HCT116 (cell line): ENCODE measurements at regions not wholly inside any gene's neighbourhood (a gene's known extent, or its start where the extent isn't known, plus 50 kb on each side); places are given as distances from the start of the nearest gene placed in this dataset.

ENCODE experiments used
- EZH2 ChIP-seq: fragments of 200-600 bp; sonication (generic); IDR thresholded peaks from 2 replicates; pipeline ENCODE4 v1.6.1; 2017; ENCODE audit warnings: antibody characterized with exemption, mixed run types
- EZH2phosphoT487 ChIP-seq: fragments of 200-600 bp; IDR thresholded peaks from 2 replicates; pipeline ENCODE4 v1.6.1; 2018; ENCODE audit warnings: antibody characterized with exemption, borderline replicate concordance
- POLR2A ChIP-seq: IDR thresholded peaks from 2 replicates; pipeline ENCODE4 v1.7.0; 2011; ENCODE audit warnings: borderline replicate concordance; ENCODE audit not compliant: insufficient read depth, insufficient read length; ENCODE audit errors: extremely low read depth
- POLR2AphosphoS5 ChIP-seq: IDR thresholded peaks from 2 replicates; pipeline ENCODE4 v1.6.1; 2011; ENCODE audit warnings: mild to moderate bottlenecking, low read depth, low read length, moderate library complexity
- RAD21 ChIP-seq: IDR thresholded peaks from 2 replicates; pipeline ENCODE4 v1.6.1; 2012; ENCODE audit warnings: low read depth, mild to moderate bottlenecking
- SIN3A ChIP-seq: IDR thresholded peaks from 2 replicates; pipeline ENCODE4 v1.6.1; 2012; ENCODE audit warnings: low read depth
- SP1 ChIP-seq: IDR thresholded peaks from 2 replicates; pipeline ENCODE4 v1.6.1; 2012; ENCODE audit warnings: low read depth
- TCF7L2 ChIP-seq: IDR thresholded peaks from 2 replicates; pipeline ENCODE4 v1.7.0; 2011; ENCODE audit warnings: borderline replicate concordance, inconsistent platforms; ENCODE audit not compliant: insufficient read depth, insufficient read length; ENCODE audit errors: extremely low read depth
- ZNF274 ChIP-seq: fragments of 200-500 bp; sonication (Bioruptor generic); IDR thresholded peaks from 2 replicates; pipeline ENCODE4 v1.6.1; 2014; ENCODE audit warnings: mild to moderate bottlenecking, low read depth, low read length, inconsistent platforms
- TF ChIP-seq, protein P1 (sequence below), 3 experiments: fragments of 200-600 bp in 1 of 3; sonication (generic) in 1 of 3; IDR thresholded peaks in 2 of 3; conservative IDR thresholded peaks in 1 of 3; 2 replicates each; pipeline ENCODE4 v1.5.1; 2012 to 2017; ENCODE audit warnings: low read depth in 2 of 3, low read length in 2 of 3, antibody characterized with exemption in 1 of 3, borderline replicate concordance in 1 of 3, control low read depth in 1 of 3, mild to moderate bottlenecking in 1 of 3, mixed read lengths in 1 of 3, mixed run types in 1 of 3, moderate library complexity in 1 of 3; ENCODE audit not compliant: insufficient read depth in 1 of 3
- TF ChIP-seq, protein P2 (sequence below): IDR thresholded peaks from 2 replicates; pipeline ENCODE4 v1.6.1; 2012

DNA sequence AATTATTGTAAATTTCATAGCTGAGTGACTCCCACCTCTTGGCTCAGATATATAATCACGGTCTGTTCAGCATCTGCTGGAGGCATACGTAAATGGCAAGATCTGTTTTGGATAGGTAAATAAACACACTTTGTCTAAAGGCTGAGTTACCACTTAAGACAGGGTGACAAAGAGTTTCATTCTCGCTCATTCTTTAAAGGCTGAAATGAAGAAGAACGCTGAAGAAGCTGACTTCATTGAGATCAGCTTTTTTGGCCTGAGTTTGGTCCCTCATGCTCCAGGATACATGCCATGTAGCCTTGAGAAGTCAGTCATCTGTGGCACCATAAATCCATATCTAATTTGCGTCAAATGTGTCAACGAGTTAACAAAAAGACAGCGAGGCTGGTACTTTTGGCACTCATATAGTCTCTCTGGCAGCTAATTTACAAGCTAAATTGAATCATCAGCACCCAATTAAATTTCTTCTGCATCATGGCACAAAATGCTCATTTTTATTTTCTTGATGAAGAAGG is 309.9 kb downstream of the GPAM start:
- TF ChIP-seq TCF7L2: no peak
- TF ChIP-seq, protein P1, sequence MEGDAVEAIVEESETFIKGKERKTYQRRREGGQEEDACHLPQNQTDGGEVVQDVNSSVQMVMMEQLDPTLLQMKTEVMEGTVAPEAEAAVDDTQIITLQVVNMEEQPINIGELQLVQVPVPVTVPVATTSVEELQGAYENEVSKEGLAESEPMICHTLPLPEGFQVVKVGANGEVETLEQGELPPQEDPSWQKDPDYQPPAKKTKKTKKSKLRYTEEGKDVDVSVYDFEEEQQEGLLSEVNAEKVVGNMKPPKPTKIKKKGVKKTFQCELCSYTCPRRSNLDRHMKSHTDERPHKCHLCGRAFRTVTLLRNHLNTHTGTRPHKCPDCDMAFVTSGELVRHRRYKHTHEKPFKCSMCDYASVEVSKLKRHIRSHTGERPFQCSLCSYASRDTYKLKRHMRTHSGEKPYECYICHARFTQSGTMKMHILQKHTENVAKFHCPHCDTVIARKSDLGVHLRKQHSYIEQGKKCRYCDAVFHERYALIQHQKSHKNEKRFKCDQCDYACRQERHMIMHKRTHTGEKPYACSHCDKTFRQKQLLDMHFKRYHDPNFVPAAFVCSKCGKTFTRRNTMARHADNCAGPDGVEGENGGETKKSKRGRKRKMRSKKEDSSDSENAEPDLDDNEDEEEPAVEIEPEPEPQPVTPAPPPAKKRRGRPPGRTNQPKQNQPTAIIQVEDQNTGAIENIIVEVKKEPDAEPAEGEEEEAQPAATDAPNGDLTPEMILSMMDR (IDR thresholded peaks at IDR 0.05 in 2 of 3, conservative IDR thresholded peaks at IDR 0.05 in 1 of 3; ENCODE audit: borderline replicate concordance in 1 of 3, insufficient read depth in 1 of 3, low read depth in 2 of 3, low read length in 2 of 3): no peak
- TF ChIP-seq SP1: no peak
- TF ChIP-seq EZH2phosphoT487: no peak
- TF ChIP-seq SIN3A: no peak
- TF ChIP-seq POLR2A: no peak
- no peak for TF ChIP-seq EZH2
- TF ChIP-seq RAD21: no peak
- TF ChIP-seq ZNF274: no peak
- no peak for TF ChIP-seq POLR2AphosphoS5
- TF ChIP-seq, protein P2, sequence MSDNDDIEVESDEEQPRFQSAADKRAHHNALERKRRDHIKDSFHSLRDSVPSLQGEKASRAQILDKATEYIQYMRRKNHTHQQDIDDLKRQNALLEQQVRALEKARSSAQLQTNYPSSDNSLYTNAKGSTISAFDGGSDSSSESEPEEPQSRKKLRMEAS: no peak
